A204.1 (cell line): ENCODE measurements at regions not wholly inside any gene's neighbourhood (a gene's known extent, or its start where the extent isn't known, plus 50 kb on each side); places are given as distances from the start of the nearest gene placed in this dataset.
"Not testable (repeated sequence)": the region's sequence is repeated elsewhere in the genome, so short reads cannot be mapped to it uniquely, and the experiment has no call there.

Experiments used
- FAIRE-seq: peaks from 2 replicates; lab custom pipeline; 2012; peaks lifted over from hg19 to GRCh38; lab: Jason Lieb, UNC

DNA sequence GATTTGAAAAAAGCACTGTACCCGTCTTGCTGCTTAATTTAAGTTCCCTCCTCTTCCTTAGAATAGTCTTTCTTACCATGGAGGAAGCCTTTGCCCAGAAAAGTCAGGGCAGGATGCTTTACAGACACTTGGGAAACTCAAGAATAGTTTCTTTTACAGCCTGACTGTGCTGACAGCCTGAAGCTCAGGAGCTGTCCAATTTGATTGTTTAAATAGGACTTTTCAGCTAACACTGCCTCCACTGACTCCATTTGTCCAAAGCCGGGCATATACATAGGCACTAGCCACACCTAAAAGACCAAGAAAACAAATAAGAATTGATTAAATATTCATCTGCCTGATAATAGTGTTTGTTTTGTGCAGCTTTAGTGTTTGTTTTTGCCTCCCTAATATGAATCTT, 110.9 kb upstream of the L3MBTL4 start:
- no peak for FAIRE-seq

- no peak for FAIRE-seq
Observed at GRCh38 chr18:6537475-6537874, 122.8 kb upstream of the L3MBTL4 start.

- not testable (repeated sequence) for FAIRE-seq
Observed at GRCh38 chr18:6541131-6541679, 126.5 kb upstream of the L3MBTL4 start.

DNA sequence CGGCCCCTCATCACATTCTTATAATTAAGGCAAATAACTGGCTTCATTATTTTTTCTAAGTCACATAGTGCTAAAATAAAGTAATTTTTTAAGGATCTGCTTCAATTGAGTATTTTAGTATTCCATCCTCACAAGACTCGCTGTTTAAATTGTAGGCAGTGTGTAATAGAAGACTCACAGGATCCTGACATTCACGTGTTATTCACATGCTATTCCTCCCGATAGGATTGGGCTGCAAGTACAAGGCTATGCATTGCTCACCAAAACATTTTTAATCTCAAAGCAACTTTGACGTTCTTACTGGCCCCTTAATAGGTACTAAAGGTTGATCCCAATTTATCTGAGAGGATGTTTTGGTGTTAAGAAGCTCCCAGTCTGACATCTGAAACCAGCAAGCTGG, 127.6 kb upstream of the L3MBTL4 start:
- no peak for FAIRE-seq

DNA sequence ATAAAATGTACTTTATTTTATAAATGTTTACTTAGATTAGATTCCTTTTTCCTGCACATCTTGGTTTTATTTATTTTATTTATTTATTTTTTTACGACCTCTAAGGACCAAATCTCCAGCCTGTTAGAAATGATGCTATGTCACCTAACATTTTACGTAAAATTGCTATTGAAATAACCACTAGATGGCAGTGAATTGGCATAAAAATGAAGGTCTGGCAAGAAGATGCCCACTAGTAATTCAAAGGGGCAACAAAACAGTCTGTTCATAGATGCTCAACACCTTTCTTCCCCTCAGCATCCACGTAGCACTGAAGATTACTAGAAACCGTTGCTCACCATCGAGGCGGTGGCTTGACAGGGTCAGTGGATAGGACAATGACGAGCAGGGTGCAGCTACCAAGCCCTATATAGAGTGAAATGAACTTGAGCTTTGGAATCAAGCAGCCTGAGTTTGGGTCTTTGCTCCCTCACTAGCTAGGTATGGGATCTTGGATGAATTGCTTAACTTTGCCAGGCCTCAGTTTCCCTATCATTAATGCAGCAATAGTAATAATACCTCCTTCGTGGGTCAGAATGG, 128.7 kb upstream of the L3MBTL4 start:
- peak; percentile 80 for FAIRE-seq

GRCh38 chr18:6546229-6546628, 131.5 kb upstream of the L3MBTL4 start:
- FAIRE-seq: no peak

GRCh38 chr18:6547476-6547875, 132.8 kb upstream of the L3MBTL4 start:
- no peak for FAIRE-seq

GRCh38 chr18:6553234-6553900, 138.7 kb upstream of the L3MBTL4 start:
- no peak for FAIRE-seq

- FAIRE-seq: no peak
Observed at GRCh38 chr18:6557057-6557769, 142.5 kb upstream of the L3MBTL4 start.

- no peak for FAIRE-seq
Observed at GRCh38 chr18:6557770-6558248, 143.1 kb upstream of the L3MBTL4 start.

- FAIRE-seq: no peak
Observed at GRCh38 chr18:6558446-6559156, 143.9 kb upstream of the L3MBTL4 start.

DNA sequence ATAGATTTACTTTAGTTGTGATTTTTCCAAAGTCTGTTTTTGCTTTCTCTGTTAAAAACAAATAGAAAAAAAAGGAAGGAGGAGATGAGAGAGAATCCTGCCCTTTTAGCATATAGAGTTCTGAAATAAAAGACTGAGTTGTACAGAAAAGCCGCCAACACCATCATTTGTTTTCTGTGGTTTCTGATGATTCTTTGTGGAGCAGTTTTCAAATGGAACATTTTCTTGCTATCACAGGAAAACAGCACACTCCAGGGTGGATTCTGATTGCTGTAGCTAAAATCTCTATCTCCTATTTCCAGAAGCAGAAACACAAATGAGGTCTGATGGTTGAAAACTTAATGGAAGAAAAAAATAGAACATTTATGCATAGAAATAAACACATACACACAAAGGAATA, 144.6 kb upstream of the L3MBTL4 start:
- FAIRE-seq: no peak

GRCh38 chr18:6561016-6561415, 146.3 kb upstream of the L3MBTL4 start:
- FAIRE-seq: no peak

GRCh38 chr18:6561420-6561861, 146.7 kb upstream of the L3MBTL4 start:
- FAIRE-seq: no peak

DNA sequence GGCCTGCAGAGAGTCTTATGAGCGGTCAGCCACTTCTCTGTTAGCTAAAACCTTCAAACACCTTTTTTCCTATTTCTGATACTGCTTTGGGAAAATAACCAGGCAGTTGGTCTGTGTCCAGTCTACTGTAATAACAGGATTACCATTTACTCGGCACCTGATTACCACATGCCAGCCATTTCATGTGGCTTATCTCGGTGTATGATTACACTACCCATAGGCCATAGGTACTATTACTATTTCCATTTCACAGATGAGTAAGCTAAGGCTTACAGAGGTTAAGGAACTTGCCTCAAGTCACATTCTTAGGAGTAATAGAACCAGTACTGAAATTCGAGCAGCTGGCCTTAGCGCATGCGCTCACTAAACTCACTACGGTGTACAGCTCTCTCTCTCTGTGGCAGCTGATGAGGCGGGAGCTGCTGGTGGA, 147.2 kb upstream of the L3MBTL4 start:
- FAIRE-seq: no peak

DNA sequence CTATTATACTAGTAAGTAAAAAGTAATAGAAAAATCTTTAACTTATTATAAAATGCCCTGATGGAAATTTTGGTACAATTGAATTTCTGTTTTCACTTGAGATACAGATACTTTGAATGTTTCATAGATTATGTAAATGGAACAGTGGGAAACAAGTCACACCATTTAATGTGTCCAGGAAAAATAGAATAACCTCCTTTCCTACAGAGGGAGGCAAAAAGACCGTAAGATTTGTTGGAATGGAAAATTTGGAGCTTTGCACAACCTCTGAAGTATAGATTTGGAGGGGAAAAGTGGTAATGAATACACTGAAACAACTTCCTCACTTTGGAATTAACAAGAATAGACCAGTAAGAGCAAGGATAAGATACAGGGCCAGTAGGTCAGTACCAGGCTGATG, 149.2 kb upstream of the L3MBTL4 start:
- no peak for FAIRE-seq

- no peak for FAIRE-seq
Observed at GRCh38 chr18:6564950-6565814, 150.5 kb upstream of the L3MBTL4 start.

DNA sequence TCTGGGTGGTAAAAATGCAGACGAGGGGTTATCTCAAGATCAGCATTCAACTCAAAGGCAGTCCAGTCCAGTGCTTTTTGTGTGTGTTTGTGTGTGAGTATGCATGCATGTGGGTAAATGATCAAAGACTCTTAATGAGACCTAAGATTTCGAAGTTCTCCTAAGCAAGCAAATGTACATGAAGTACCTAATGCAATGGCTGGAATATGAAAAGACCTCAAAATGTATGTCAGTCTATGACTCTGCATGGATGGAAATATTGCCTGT, 151.0 kb upstream of the L3MBTL4 start:
- FAIRE-seq: no peak

GRCh38 chr18:6566338-6566911, 151.7 kb upstream of the L3MBTL4 start:
- no peak for FAIRE-seq

- no peak for FAIRE-seq
Observed at GRCh38 chr18:6569813-6570212, 155.1 kb upstream of the L3MBTL4 start.

GRCh38 chr18:6570581-6571238, 156.0 kb upstream of the L3MBTL4 start:
- no peak for FAIRE-seq
